Activated naive CD4-positive, alpha-beta T cell treated with anti-CD3 and anti-CD28 coated beads for 36 hours (primary cell): ENCODE measurements at regions not wholly inside any gene's neighbourhood (a gene's known extent, or its start where the extent isn't known, plus 50 kb on each side); places are given as distances from the start of the nearest gene placed in this dataset.

Experiments used
- CTCF ChIA-PET: fragments of 350-600 bp; sonication (Branson Sonifier 250); formaldehyde crosslinking; loops from one replicate; lab custom pipeline; 2021; ENCODE audit warnings: antibody characterized with exemption; lab: Charles Lee
- DNase-seq: peaks from one replicate; pipeline ENCODE4 v3.0.0-alpha.2; 2020
- H3K27ac Mint-ChIP-seq: one replicate; pipeline ENCODE4 v1.8.0; 2021; ENCODE audit warnings: mild to moderate bottlenecking, mixed read lengths
- H3K27me3 Mint-ChIP-seq: one replicate; pipeline ENCODE4 v1.8.0; 2021; ENCODE audit warnings: low read depth, mixed read lengths
- H3K36me3 Mint-ChIP-seq: one replicate; pipeline ENCODE4 v1.8.0; 2021; ENCODE audit warnings: low read depth, mixed read lengths
- H3K4me1 Mint-ChIP-seq: one replicate; pipeline ENCODE4 v1.8.0; 2021; ENCODE audit warnings: low read depth, mixed read lengths
- H3K4me3 Mint-ChIP-seq: one replicate; pipeline ENCODE4 v1.8.0; 2021; ENCODE audit warnings: mild to moderate bottlenecking, moderate library complexity, mixed read lengths
- H3K9me3 Mint-ChIP-seq: one replicate; pipeline ENCODE4 v1.8.0; 2021; ENCODE audit warnings: mixed read lengths
- intact Hi-C: fragments of 100-400 bp; cut with micrococcal nuclease; formaldehyde crosslinking; loops from one replicate; pipeline ENCODE4 v1.15.1; 2023

GRCh38 chr5:39712316-39713249 is 287.8 kb upstream of the DAB2 start:
- DNase-seq, result no peak
- Mint-ChIP-seq H3K9me3 (no peaks in the 10 kb centered on the region), H3K36me3 (no peaks in the 10 kb centered on the region), H3K27me3 (no peaks in the 10 kb centered on the region), H3K4me3 (no peak overlapping the region), H3K27ac (no peak overlapping the region), H3K4me1 (no peaks in the 10 kb centered on the region)
- intact Hi-C loops, result loop anchor here (5.0 to 10.0 kb wide), 3 partner anchors 110 to 772 kb away; no protein-coding TSS in a partner anchor
- CTCF ChIA-PET, result interaction anchor here (0.7 to 2.9 kb wide), 4 partner anchors 9 to 1166 kb away, joined by 3 to 9 read pairs (median 5); no protein-coding TSS in a partner anchor

GRCh38 chr5:39711821-39712220 is 287.0 kb upstream of the DAB2 start:
- intact Hi-C loops, result loop anchor here (5.0 to 10.0 kb wide), 3 partner anchors 110 to 773 kb away; no protein-coding TSS in a partner anchor
- no peak for DNase-seq
- Mint-ChIP-seq H3K27me3 (no peaks in the 10 kb centered on the region), H3K4me3 (no peak overlapping the region), H3K27ac (no peak overlapping the region), H3K4me1 (no peaks in the 10 kb centered on the region), H3K36me3 (no peaks in the 10 kb centered on the region), H3K9me3 (no peaks in the 10 kb centered on the region)
- CTCF ChIA-PET, result no interaction called here

- intact Hi-C loops, result no loop called here
- CTCF ChIA-PET, result interaction anchor here (1.1 to 1.2 kb wide), 2 partner anchors 8 to 1165 kb away, joined by 3 to 5 read pairs; no protein-coding TSS in a partner anchor
Measured at GRCh38 chr5:39709032-39709431, 284.3 kb upstream of the DAB2 start.

GRCh38 chr5:39702928-39703327 is 278.1 kb upstream of the DAB2 start:
- intact Hi-C loops, result no loop called here
- CTCF ChIA-PET, result no interaction called here
- no peak overlapping the region for H3K27ac Mint-ChIP-seq
- H3K4me3 Mint-ChIP-seq, result no peak overlapping the region
- no peaks in the 10 kb centered on the region for H3K36me3 Mint-ChIP-seq
- no peaks in the 10 kb centered on the region for H3K4me1 Mint-ChIP-seq
- H3K9me3 Mint-ChIP-seq, result no peaks in the 10 kb centered on the region
- DNase-seq, result no peak
- peaks cover 5% of the 10 kb centered on the region for H3K27me3 Mint-ChIP-seq

More at GRCh38 chr5:39709032-39709431, 284.3 kb upstream of the DAB2 start:
- Mint-ChIP-seq H3K36me3 (no peaks in the 10 kb centered on the region), H3K4me1 (no peaks in the 10 kb centered on the region), H3K4me3 (no peak overlapping the region), H3K9me3 (no peaks in the 10 kb centered on the region), H3K27ac (no peak overlapping the region), H3K27me3 (peaks cover 5% of the 10 kb centered on the region)
- no peak for DNase-seq

GRCh38 chr5:39700523-39700922 is 275.7 kb upstream of the DAB2 start:
- CTCF ChIA-PET, result interaction anchor here (0.6 to 1.3 kb wide), 4 partner anchors 14 to 619 kb away, joined by 3 to 7 read pairs (median 4); no protein-coding TSS in a partner anchor
- no peaks in the 10 kb centered on the region for H3K9me3 Mint-ChIP-seq
- H3K4me1 Mint-ChIP-seq, result no peaks in the 10 kb centered on the region
- no peak overlapping the region for H3K27ac Mint-ChIP-seq
- no peak for DNase-seq
- H3K27me3 Mint-ChIP-seq, result peaks cover 5% of the 10 kb centered on the region
- intact Hi-C loops, result no loop called here
- H3K36me3 Mint-ChIP-seq, result no peaks in the 10 kb centered on the region
- H3K4me3 Mint-ChIP-seq, result no peak overlapping the region

GRCh38 chr5:39698838-39699560 is 274.2 kb upstream of the DAB2 start:
- CTCF ChIA-PET, result interaction anchor here (0.5 kb wide), 1 partner anchor 120 kb away, joined by 3 read pairs; no protein-coding TSS in a partner anchor
- no peak for DNase-seq
- Mint-ChIP-seq H3K27me3 (peaks cover 3% of the 10 kb centered on the region), H3K4me3 (no peak overlapping the region), H3K4me1 (no peaks in the 10 kb centered on the region), H3K9me3 (no peaks in the 10 kb centered on the region), H3K27ac (no peak overlapping the region), H3K36me3 (no peaks in the 10 kb centered on the region)
- intact Hi-C loops, result no loop called here

- Mint-ChIP-seq H3K27ac (no peak overlapping the region), H3K4me1 (no peaks in the 10 kb centered on the region), H3K36me3 (no peaks in the 10 kb centered on the region), H3K9me3 (no peaks in the 10 kb centered on the region), H3K4me3 (no peak overlapping the region), H3K27me3 (peaks cover 3% of the 10 kb centered on the region)
- DNase-seq, result no peak
- intact Hi-C loops, result no loop called here
- CTCF ChIA-PET, result no interaction called here
Measured at GRCh38 chr5:39697881-39698280, 273.1 kb upstream of the DAB2 start.

GRCh38 chr5:39696672-39697398 is 272.1 kb upstream of the DAB2 start:
- no peak for DNase-seq
- no peaks in the 10 kb centered on the region for H3K36me3 Mint-ChIP-seq
- no peaks in the 10 kb centered on the region for H3K9me3 Mint-ChIP-seq
- CTCF ChIA-PET, result no interaction called here
- peaks cover 3% of the 10 kb centered on the region for H3K27me3 Mint-ChIP-seq
- H3K4me3 Mint-ChIP-seq, result no peak overlapping the region
- H3K4me1 Mint-ChIP-seq, result no peaks in the 10 kb centered on the region
- intact Hi-C loops, result no loop called here
- no peak overlapping the region for H3K27ac Mint-ChIP-seq

- CTCF ChIA-PET, result interaction anchor here (0.7 kb wide), 1 partner anchor 745 kb away, joined by 3 read pairs; no protein-coding TSS in a partner anchor
- no peak for DNase-seq
- H3K4me1 Mint-ChIP-seq, result no peaks in the 10 kb centered on the region
- H3K4me3 Mint-ChIP-seq, result no peak overlapping the region
- peaks cover 5% of the 10 kb centered on the region for H3K9me3 Mint-ChIP-seq
- peaks cover 9% of the 10 kb centered on the region for H3K27me3 Mint-ChIP-seq
- intact Hi-C loops, result loop anchor here (5.0 kb wide), 1 partner anchor 90 kb away; no protein-coding TSS in a partner anchor
- no peak overlapping the region for H3K27ac Mint-ChIP-seq
- no peaks in the 10 kb centered on the region for H3K36me3 Mint-ChIP-seq
Measured at GRCh38 chr5:39691993-39692392, 267.2 kb upstream of the DAB2 start.

GRCh38 chr5:39691136-39691535 is 266.4 kb upstream of the DAB2 start:
- H3K36me3 Mint-ChIP-seq, result no peaks in the 10 kb centered on the region
- no peak overlapping the region for H3K27ac Mint-ChIP-seq
- peaks cover 9% of the 10 kb centered on the region for H3K27me3 Mint-ChIP-seq
- H3K9me3 Mint-ChIP-seq, result peaks cover 5% of the 10 kb centered on the region
- H3K4me1 Mint-ChIP-seq, result no peaks in the 10 kb centered on the region
- CTCF ChIA-PET, result interaction anchor here (0.7 kb wide), 1 partner anchor 745 kb away, joined by 3 read pairs; no protein-coding TSS in a partner anchor
- intact Hi-C loops, result loop anchor here (5.0 kb wide), 1 partner anchor 89 kb away; no protein-coding TSS in a partner anchor
- DNase-seq, result no peak
- no peak overlapping the region for H3K4me3 Mint-ChIP-seq

- no peaks in the 10 kb centered on the region for H3K4me1 Mint-ChIP-seq
- CTCF ChIA-PET, result no interaction called here
Measured at GRCh38 chr5:39689919-39690318, 265.1 kb upstream of the DAB2 start.

More at GRCh38 chr5:39689919-39690318, 265.1 kb upstream of the DAB2 start:
- intact Hi-C loops, result loop anchor here (5.0 kb wide), 1 partner anchor 88 kb away; no protein-coding TSS in a partner anchor
- DNase-seq, result no peak
- H3K4me3 Mint-ChIP-seq, result no peak overlapping the region
- no peaks in the 10 kb centered on the region for H3K36me3 Mint-ChIP-seq
- no peak overlapping the region for H3K27ac Mint-ChIP-seq
- H3K27me3 Mint-ChIP-seq, result peaks cover 13% of the 10 kb centered on the region
- H3K9me3 Mint-ChIP-seq, result peaks cover 5% of the 10 kb centered on the region
